Smooth muscle cell (in vitro differentiated cells): ENCODE measurements at regions not wholly inside any gene's neighbourhood (a gene's known extent, or its start where the extent isn't known, plus 50 kb on each side); places are given as distances from the start of the nearest gene placed in this dataset.

ENCODE experiments used
- DNase-seq: peaks from one replicate; lab custom pipeline; 2025; ENCODE audit not compliant: unreplicated experiment; lab: John Stamatoyannopoulos, UW
- H2AFZ ChIP-seq: fragments of 200-600 bp; sonication (generic); 2 replicates; pipeline ENCODE4 v1.6.0; 2016; ENCODE audit warnings: antibody characterized with exemption, low read depth, mild to moderate bottlenecking
- H3F3A ChIP-seq: fragments of 200-600 bp; sonication (generic); 2 replicates; pipeline ENCODE4 v1.6.0; 2017; ENCODE audit warnings: antibody characterized with exemption, low read depth
- H3K27ac ChIP-seq: fragments of 200-600 bp; sonication (generic); 2 replicates; pipeline ENCODE4 v1.5.1; 2016; ENCODE audit warnings: low read depth, mild to moderate bottlenecking
- H3K27me3 ChIP-seq: fragments of 200-600 bp; sonication (generic); 2 replicates; pipeline ENCODE4 v1.6.1; 2016; ENCODE audit warnings: low read depth, mild to moderate bottlenecking
- H3K36me3 ChIP-seq: fragments of 200-600 bp; sonication (generic); 2 replicates; pipeline ENCODE4 v1.5.1; 2016; ENCODE audit warnings: low read depth
- H3K4me1 ChIP-seq: fragments of 200-600 bp; sonication (generic); 2 replicates; pipeline ENCODE4 v1.5.1; 2016; ENCODE audit warnings: low read depth
- H3K4me2 ChIP-seq: fragments of 200-600 bp; sonication (generic); 2 replicates; pipeline ENCODE4 v1.6.0; 2016; ENCODE audit warnings: mild to moderate bottlenecking
- H3K4me3 ChIP-seq: fragments of 200-600 bp; sonication (generic); 2 replicates; pipeline ENCODE4 v1.5.1; 2016; ENCODE audit warnings: mild to moderate bottlenecking
- H3K79me2 ChIP-seq: fragments of 200-600 bp; sonication (generic); 2 replicates; pipeline ENCODE4 v1.6.0; 2016; ENCODE audit warnings: low read depth, mild to moderate bottlenecking
- H3K9ac ChIP-seq: fragments of 200-600 bp; sonication (generic); 2 replicates; pipeline ENCODE4 v1.6.0; 2016; ENCODE audit warnings: low read depth
- H3K9me3 ChIP-seq: fragments of 200-600 bp; sonication (generic); replicated peaks from 2 replicates; pipeline ENCODE4 v1.5.1; 2016; ENCODE audit warnings: low read depth
- H4K20me1 ChIP-seq: fragments of 200-600 bp; sonication (generic); 2 replicates; pipeline ENCODE4 v1.6.0; 2016; ENCODE audit warnings: low read depth
- CTCF ChIP-seq: fragments of 200-600 bp; sonication (generic); IDR thresholded peaks from 2 replicates; pipeline ENCODE4 v1.5.1; 2017; ENCODE audit warnings: borderline replicate concordance, mild to moderate bottlenecking, antibody characterized with exemption; ENCODE audit not compliant: insufficient read depth, poor library complexity, severe bottlenecking
- WGBS: methylation state at CpG from one replicate; pipeline ENCODE4 v1.1.7; 2016; ENCODE audit warnings: low lambda C conversion rate; 5-methylcytosine and 5-hydroxymethylcytosine counted together

DNA sequence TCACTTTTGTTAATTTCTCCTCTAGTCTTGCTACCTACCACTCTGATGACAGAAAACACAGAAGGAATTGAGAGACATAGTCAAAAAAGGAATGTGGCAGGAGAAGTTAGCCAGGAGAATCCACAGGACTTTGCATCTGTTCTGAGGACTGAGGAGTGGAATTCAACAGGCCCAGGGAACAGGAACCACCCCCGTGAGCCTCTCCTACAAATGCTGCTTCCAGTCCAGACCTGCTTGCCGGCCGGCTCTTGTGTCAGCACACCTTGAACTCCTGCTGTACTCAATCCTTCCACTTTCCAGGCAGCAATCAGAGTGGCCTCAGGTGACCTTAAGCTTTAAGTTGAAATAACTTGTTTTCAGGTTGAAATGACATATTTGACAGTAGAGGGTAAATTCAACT is 903.1 kb downstream of the BCL11B start:
- no peaks in the 10 kb centered on the region for H3K4me1 ChIP-seq
- no peaks in the 10 kb centered on the region for H3K36me3 ChIP-seq
- H2AFZ ChIP-seq: no peak overlapping the region
- 71% methylated on average over 3 of the region's 3 CpGs for WGBS
- no peak overlapping the region for H3K27ac ChIP-seq
- no peak for TF ChIP-seq CTCF
- H3K27me3 ChIP-seq: peaks cover 7% of the 10 kb centered on the region
- H3K9me3 ChIP-seq: no peaks in the 10 kb centered on the region
- no peaks in the 10 kb centered on the region for H3K79me2 ChIP-seq
- no peak overlapping the region for H3K4me2 ChIP-seq
- no peaks in the 10 kb centered on the region for H3F3A ChIP-seq
- H3K9ac ChIP-seq: no peak overlapping the region
- H4K20me1 ChIP-seq: no peaks in the 10 kb centered on the region
- H3K4me3 ChIP-seq: no peak overlapping the region
- DNase-seq: no peak

DNA sequence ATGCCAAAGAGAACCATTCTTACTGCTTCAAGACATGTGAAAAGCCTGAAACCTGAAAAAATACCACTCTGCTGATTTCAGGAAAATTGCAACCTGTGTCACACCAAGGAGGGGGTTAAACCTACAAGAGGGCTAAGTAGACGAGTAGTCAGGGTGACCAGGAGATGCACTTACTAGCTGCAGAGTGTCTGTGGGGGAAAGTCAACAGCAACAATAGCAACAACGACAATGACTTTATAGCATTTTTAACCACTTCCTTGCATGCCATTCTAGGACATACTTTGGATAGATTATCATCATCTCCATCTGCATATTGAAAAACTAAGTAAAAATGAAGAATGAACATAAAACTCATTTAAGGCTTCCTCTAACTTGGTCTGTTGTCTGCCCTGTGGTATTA is 902.7 kb downstream of the BCL11B start:
- Histone ChIP-seq H3K9me3 (no peaks in the 10 kb centered on the region), H3K4me3 (no peak overlapping the region), H3K79me2 (no peaks in the 10 kb centered on the region), H3K4me1 (no peaks in the 10 kb centered on the region), H3K27me3 (peaks cover 7% of the 10 kb centered on the region), H3K27ac (no peak overlapping the region), H4K20me1 (no peaks in the 10 kb centered on the region), H3K9ac (no peak overlapping the region), H2AFZ (no peak overlapping the region), H3K4me2 (no peak overlapping the region), H3K36me3 (no peaks in the 10 kb centered on the region), H3F3A (no peaks in the 10 kb centered on the region)
- WGBS: 81% methylated on average over 2 of the region's 2 CpGs
- TF ChIP-seq CTCF: no peak
- DNase-seq: no peak

DNA sequence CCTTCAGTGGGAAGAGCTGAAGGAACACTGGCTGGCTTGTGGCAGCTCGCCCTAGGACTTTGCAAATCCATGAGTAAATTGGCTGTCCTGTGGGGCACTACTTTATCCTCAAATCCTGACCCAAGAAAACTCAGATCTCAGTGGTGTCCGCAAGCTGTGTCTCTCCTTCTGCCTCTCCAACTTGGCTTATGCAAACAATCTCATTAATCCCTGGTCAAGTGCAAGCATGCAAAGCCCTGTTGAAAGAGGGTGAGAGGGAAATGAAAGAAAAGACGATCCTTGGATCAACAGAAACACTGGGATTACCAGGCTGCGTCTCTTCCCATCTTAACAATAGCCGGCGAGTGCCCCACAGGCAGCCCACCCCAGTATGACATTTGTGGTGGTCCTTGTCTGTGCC is 901.6 kb downstream of the BCL11B start:
- no peaks in the 10 kb centered on the region for H3F3A ChIP-seq
- WGBS: 87% methylated on average over 6 of the region's 6 CpGs
- H3K4me1 ChIP-seq: no peaks in the 10 kb centered on the region
- no peak for TF ChIP-seq CTCF
- H3K79me2 ChIP-seq: no peaks in the 10 kb centered on the region
- H3K4me2 ChIP-seq: no peak overlapping the region
- DNase-seq: no peak
- H3K4me3 ChIP-seq: no peak overlapping the region
- H3K36me3 ChIP-seq: no peaks in the 10 kb centered on the region
- H3K9me3 ChIP-seq: no peaks in the 10 kb centered on the region
- no peak overlapping the region for H3K9ac ChIP-seq
- H3K27me3 ChIP-seq: peaks cover 7% of the 10 kb centered on the region
- H4K20me1 ChIP-seq: no peaks in the 10 kb centered on the region
- no peak overlapping the region for H3K27ac ChIP-seq
- no peak overlapping the region for H2AFZ ChIP-seq

- H3K79me2 ChIP-seq: no peaks in the 10 kb centered on the region
- 86% methylated on average over 4 of the region's 4 CpGs for WGBS
Measured at GRCh38 chr14:98371141-98371540, 900.9 kb downstream of the BCL11B start.

More at GRCh38 chr14:98371141-98371540, 900.9 kb downstream of the BCL11B start:
- TF ChIP-seq CTCF: no peak
- Histone ChIP-seq H3K27me3 (peaks cover 7% of the 10 kb centered on the region), H2AFZ (no peak overlapping the region), H3K36me3 (no peaks in the 10 kb centered on the region), H3K4me2 (no peak overlapping the region), H3K27ac (no peak overlapping the region), H4K20me1 (no peaks in the 10 kb centered on the region), H3K4me3 (no peak overlapping the region), H3K9ac (no peak overlapping the region), H3K4me1 (no peaks in the 10 kb centered on the region), H3F3A (no peaks in the 10 kb centered on the region), H3K9me3 (no peaks in the 10 kb centered on the region)
- no peak for DNase-seq
